BLaER1 treated with 17β-estradiol and CSF1 and Interleukin-3, amounts not matched to agents 10 nM and 100 nM (cell line): ENCODE measurements at regions not wholly inside any gene's neighbourhood (a gene's known extent, or its start where the extent isn't known, plus 50 kb on each side); places are given as distances from the start of the nearest gene placed in this dataset.

Source experiments
- H3K27ac ChIP-seq, 11 experiments: shearing (Covaris generic); formaldehyde crosslinking; 2 replicates each; pipeline ENCODE4 v1.8.1; 2022
- H3K27me3 ChIP-seq, 11 experiments: shearing (Covaris generic); formaldehyde crosslinking; 2 replicates each; pipeline ENCODE4 v1.8.1; 2022
- H3K36me3 ChIP-seq, 11 experiments: shearing (Covaris generic); formaldehyde crosslinking; 2 replicates each; pipeline ENCODE4 v1.8.1; 2022
- H3K4me1 ChIP-seq, 10 experiments: shearing (Covaris generic); formaldehyde crosslinking; 2 replicates each; pipeline ENCODE4 v1.8.1; 2022
- H3K4me2 ChIP-seq, 11 experiments: shearing (Covaris generic); formaldehyde crosslinking; 2 replicates each; pipeline ENCODE4 v1.8.1; 2022
- H3K4me3 ChIP-seq, 10 experiments: shearing (Covaris generic); formaldehyde crosslinking; 2 replicates each; pipeline ENCODE4 v1.8.1; 2022
- H3K9ac ChIP-seq, 11 experiments: shearing (Covaris generic); formaldehyde crosslinking; 2 replicates each; pipeline ENCODE4 v1.8.1; 2022
- H3K9me3 ChIP-seq, 11 experiments: shearing (Covaris generic); formaldehyde crosslinking; replicated peaks in 1 of 11; 2 replicates each; pipeline ENCODE4 v1.8.1; 2022
- H4K20me1 ChIP-seq, 11 experiments: shearing (Covaris generic); formaldehyde crosslinking; 2 replicates each; pipeline ENCODE4 v1.8.1; 2022
- Cebpa-rat ChIP-seq, 11 experiments: shearing (Covaris generic); IDR thresholded peaks; 2 replicates each; pipeline ENCODE4 v1.8.1; 2022

DNA sequence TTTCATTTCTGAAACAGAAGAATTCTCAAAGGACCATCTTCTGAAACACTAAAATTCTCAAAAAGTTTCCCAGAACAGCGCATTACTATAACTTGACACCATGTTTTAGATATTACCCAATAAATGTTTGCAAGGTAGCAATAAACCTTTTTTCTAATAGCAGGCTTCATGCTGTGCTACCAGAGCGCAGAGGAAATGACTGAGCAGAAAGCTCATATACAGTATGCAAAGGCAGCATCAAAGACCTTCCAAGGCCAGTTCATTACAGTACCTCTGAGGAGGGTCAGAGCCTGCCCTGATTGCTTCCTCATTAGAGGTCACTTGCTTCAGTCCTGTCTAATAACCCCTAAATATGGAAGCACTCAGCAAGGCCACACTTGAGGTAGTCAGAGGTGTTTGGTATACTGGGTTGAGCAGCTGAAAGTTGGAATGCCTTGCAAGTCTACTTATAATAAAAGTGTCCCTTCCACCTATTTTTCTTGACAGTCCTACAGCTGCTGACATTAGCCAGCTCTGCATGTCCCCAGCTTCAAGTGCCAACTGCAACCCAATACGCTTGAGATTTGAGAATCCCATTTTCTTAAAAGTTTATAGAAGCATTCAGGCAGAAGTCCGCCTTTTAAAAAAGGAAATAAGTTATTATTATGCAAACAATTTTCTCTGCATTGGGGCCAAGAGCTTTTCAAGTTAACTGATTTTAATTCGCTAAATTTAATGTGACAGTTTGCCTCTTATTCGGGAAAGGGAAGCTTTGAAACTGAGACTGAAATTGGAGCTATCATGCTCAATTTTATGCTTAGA, 207.2 kb downstream of the ZC3H11B start:
- Histone ChIP-seq H3K27me3 (no peaks in the 10 kb centered on the region), H3K4me2 (no peak overlapping the region), H3K9ac (no peak overlapping the region), H3K27ac (no peak overlapping the region), H3K9me3 (no peaks in the 10 kb centered on the region), H3K36me3 (no peaks in the 10 kb centered on the region), H4K20me1 (no peaks in the 10 kb centered on the region), H3K4me1 (no peaks in the 10 kb centered on the region), H3K4me3 (no peak overlapping the region)
- no peak for TF ChIP-seq Cebpa-rat (IDR thresholded peaks at IDR 0.05)

DNA sequence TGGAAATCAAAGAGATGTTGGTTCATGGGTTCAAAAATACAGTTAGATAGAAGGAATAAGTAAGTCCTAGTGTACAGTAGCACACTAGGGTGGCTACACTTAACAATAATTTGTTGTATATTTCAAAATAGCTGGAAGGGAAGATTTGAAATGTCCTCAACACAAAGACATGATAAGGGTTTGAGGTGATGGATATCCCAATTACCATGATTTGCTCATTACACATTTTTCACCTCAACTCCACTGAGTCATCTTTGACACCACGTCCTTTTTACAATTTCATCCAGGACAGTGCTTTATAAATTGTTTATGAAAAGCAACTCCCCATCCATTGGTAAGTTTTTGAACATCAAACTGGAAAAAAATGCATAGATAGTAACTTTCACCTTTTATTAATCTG, 208.3 kb downstream of the ZC3H11B start:
- no peak for TF ChIP-seq Cebpa-rat (IDR thresholded peaks at IDR 0.05)
- H3K9me3 ChIP-seq, result no peaks in the 10 kb centered on the region

DNA sequence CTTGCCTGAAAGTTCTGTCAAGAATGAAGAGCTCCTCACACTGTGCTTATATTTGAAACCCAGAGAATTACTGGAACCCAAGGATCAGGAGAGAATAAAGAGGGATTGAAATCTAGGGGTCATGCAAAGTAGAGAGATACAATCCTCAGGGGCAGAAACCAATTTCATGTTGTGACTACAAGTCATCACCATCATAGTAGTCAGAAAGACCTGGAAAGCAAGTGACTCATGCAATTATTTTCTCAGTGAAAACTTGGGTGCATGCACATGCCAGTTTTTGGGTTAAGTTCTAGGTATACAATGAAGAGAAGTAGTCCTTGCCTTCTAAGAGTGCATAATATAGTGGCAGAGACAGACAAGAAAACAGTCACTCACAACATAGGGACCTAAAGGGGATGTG, 210.0 kb downstream of the ZC3H11B start:
- Histone ChIP-seq H4K20me1 (no peaks in the 10 kb centered on the region), H3K36me3 (no peaks in the 10 kb centered on the region), H3K4me1 (no peaks in the 10 kb centered on the region), H3K9ac (no peak overlapping the region), H3K27ac (no peak overlapping the region), H3K4me2 (no peak overlapping the region), H3K27me3 (no peaks in the 10 kb centered on the region), H3K9me3 (peaks cover 0 to 1% (median 0%) of the 10 kb centered on the region in 11 experiments; a peak in 1 of 22 replicates), H3K4me3 (no peak overlapping the region)
- no peak for TF ChIP-seq Cebpa-rat (IDR thresholded peaks at IDR 0.05)

More for the DNA sequence above, 208.3 kb downstream of the ZC3H11B start:
- Histone ChIP-seq H3K36me3 (no peaks in the 10 kb centered on the region), H4K20me1 (no peaks in the 10 kb centered on the region), H3K4me2 (no peak overlapping the region), H3K27ac (no peak overlapping the region), H3K4me3 (no peak overlapping the region), H3K4me1 (no peaks in the 10 kb centered on the region), H3K27me3 (no peaks in the 10 kb centered on the region), H3K9ac (no peak overlapping the region)

DNA sequence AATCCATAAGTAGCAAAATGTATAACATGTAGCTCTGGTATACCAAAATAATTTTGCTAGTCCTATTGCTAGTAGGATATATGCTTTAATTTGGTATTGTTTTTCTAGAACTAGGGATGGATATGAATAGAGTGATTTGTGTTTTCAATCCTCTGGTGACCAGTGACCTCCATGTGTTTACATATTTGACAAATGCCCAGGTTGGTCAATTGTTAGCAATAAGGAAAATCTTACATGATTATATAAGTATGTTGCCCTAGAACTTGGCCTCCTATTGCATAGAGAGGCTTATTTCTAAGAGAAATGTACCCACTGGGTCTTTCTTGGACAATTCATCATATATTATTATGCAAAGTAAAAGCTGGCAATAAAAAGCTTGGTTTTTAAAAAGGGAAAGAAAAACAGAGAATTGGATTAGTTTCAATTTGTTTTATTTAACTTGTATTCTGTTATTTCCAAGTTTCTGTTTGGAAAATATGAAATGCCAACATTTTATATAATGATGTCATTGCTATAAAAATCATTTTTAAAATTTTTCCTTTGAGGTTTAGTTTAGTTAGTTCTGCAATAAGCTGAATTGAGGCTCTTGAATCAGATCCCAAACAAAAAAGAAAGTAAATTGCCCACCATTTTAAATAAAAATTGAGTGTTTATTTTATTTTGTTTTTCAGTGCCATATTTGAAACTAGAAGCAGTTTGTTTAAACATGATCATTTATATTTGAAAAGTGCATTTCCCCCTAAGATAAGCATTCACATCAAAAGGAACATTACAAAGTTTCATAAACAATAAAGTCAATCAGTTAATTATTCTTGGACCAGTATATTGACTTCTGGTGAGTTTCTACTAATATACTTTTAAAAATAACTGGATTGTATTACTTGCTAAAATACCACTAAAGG, 210.9 kb downstream of the ZC3H11B start:
- H3K9ac ChIP-seq, result no peak overlapping the region
- H4K20me1 ChIP-seq, result no peaks in the 10 kb centered on the region
- no peaks in the 10 kb centered on the region for H3K4me1 ChIP-seq
- TF ChIP-seq Cebpa-rat (IDR thresholded peaks at IDR 0.05), result no peak
- H3K4me3 ChIP-seq, result no peak overlapping the region
- no peaks in the 10 kb centered on the region for H3K36me3 ChIP-seq
- no peak overlapping the region for H3K27ac ChIP-seq
- H3K27me3 ChIP-seq, result no peaks in the 10 kb centered on the region
- peaks cover 0 to 11% (median 5%) of the 10 kb centered on the region in 11 experiments; a peak in 11 of 22 replicates for H3K9me3 ChIP-seq
- H3K4me2 ChIP-seq, result no peak overlapping the region

DNA sequence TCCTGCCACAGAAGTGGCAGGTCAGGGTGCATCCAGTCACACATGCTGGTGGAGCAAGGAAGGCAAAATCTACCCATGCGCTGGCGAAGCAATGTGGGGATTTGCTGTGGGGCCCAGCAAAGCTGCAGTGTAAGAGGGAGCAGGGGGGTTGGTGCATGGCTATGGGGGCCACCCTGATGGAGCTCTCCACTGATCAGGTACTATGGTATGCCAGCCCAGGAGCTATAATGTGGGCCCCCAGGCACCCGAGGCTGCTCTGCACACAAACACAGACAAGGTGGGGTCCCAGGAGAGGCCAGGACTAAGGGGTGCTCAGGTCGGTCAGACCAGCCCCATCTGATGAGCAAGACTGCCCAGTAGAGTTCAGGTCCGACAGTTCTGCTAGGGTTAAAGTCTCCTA, 213.5 kb downstream of the ZC3H11B start:
- TF ChIP-seq Cebpa-rat (IDR thresholded peaks at IDR 0.05), result no peak
- no peak overlapping the region for H3K27ac ChIP-seq
- H3K9ac ChIP-seq, result no peak overlapping the region
- H4K20me1 ChIP-seq, result no peaks in the 10 kb centered on the region
- H3K4me2 ChIP-seq, result no peak overlapping the region
- H3K9me3 ChIP-seq, result peaks cover 9 to 23% (median 15%) of the 10 kb centered on the region in 11 experiments; a peak in 18 of 22 replicates
- H3K36me3 ChIP-seq, result no peaks in the 10 kb centered on the region
- no peaks in the 10 kb centered on the region for H3K27me3 ChIP-seq
- H3K4me1 ChIP-seq, result no peaks in the 10 kb centered on the region
- H3K4me3 ChIP-seq, result no peak overlapping the region

DNA sequence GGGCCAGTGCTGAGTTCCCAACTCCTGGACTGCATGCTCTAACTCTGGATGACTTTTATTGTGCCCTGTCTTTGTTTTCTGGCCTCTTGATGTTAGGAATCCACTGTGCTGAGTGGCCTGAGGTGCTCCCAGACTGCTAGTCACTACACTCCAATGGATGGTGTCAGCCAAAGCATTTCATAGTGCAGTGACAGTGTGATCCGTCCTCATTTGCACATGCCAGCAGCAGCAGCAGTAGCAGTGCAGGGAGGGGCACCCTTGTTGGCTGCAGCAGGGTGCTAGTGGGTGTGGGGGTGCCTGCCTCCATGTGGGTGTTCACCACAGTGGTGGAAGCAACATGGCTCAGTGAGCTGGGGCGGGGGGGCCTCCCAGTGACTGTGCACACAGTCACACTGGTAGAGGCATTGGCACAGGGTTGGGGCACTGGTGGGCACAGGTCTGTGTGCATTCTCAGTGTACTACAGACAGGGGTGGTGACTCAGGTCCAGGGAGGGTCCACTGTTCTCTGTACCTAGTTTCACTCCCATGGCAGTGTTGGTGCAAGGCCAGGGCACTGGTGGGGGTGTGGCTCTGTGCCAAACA, 214.0 kb downstream of the ZC3H11B start:
- Histone ChIP-seq H3K27me3 (no peaks in the 10 kb centered on the region), H3K4me1 (no peaks in the 10 kb centered on the region), H3K36me3 (no peaks in the 10 kb centered on the region), H3K4me2 (no peak overlapping the region), H4K20me1 (no peaks in the 10 kb centered on the region), H3K9ac (no peak overlapping the region), H3K9me3 (peaks cover 9 to 23% (median 15%) of the 10 kb centered on the region in 11 experiments; a peak in 18 of 22 replicates), H3K27ac (no peak overlapping the region), H3K4me3 (no peak overlapping the region)
- TF ChIP-seq Cebpa-rat (IDR thresholded peaks at IDR 0.05), result no peak

DNA sequence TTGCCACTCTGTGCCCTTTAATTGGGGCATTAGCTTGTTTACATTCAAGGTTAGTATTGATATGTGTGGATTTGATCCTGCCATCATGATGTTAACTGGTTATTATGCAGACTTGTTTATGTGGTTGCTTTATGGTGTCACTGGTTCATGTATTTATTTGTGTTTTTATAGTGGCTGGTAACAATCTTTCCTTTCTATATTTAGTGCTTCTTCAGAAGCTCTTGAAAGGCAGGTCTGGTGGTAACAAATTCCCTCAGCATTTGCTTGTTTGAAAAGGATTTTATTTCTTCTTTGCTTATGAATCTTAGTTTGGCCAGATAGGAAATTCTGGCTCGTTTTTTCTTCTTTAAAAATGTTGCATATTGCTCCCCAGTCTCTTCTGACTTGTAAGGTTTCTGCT, 215.4 kb downstream of the ZC3H11B start:
- Histone ChIP-seq H3K9ac (no peak overlapping the region), H3K27me3 (no peaks in the 10 kb centered on the region), H3K9me3 (peaks cover 15 to 32% (median 21%) of the 10 kb centered on the region in 11 experiments; a peak in 21 of 22 replicates), H3K4me1 (no peaks in the 10 kb centered on the region), H3K27ac (no peak overlapping the region), H3K36me3 (no peaks in the 10 kb centered on the region; a peak in 1 of 22 replicates), H3K4me3 (no peak overlapping the region), H3K4me2 (no peak overlapping the region), H4K20me1 (no peaks in the 10 kb centered on the region)
- no peak for TF ChIP-seq Cebpa-rat (IDR thresholded peaks at IDR 0.05)

DNA sequence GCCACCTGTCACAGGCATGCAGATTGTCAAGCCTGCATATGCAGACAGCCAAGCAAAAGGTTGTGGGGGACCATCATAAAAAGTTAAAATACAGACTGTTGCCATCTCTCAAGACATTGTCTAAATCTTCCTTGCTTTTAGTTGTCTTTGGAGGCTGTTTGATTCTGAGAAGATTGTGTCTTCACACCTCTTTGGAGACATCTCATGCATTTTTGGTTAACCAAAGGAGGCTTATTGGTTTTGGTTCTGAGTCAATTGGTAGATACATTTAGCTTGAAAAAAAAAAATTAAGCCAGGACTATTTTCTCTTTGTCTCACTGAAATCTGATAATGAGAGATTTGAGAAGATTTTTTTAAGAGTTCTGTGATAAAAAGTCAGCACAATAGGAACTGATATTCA, 217.6 kb downstream of the LYPLAL1 start:
- no peak for TF ChIP-seq Cebpa-rat (IDR thresholded peaks at IDR 0.05)
- H3K36me3 ChIP-seq, result no peaks in the 10 kb centered on the region; a peak in 1 of 22 replicates
- H3K4me2 ChIP-seq, result no peak overlapping the region

DNA sequence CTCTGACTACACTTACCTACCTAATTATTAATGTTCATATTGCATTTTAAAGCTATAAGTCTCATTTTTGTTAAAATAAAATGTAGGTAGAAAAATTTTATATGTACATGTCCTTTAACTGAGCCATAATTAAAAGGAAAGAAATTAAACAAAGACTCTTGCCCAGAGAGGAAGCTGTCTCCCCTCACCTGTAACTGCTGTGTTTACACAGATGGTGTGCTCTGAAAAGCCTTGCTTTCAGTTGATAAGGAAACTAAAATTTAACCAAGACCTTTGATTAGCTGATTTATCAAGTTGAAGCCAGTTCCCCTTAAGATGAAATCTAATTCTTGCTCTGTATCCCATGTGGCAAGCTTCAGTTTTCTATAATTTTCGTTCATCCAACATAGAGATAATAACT, 213.5 kb downstream of the LYPLAL1 start:
- no peak overlapping the region for H3K4me2 ChIP-seq
- H3K9ac ChIP-seq, result no peak overlapping the region
- H3K9me3 ChIP-seq, result peaks cover 0 to 4% (median 0%) of the 10 kb centered on the region in 11 experiments; a peak in 1 of 22 replicates
- TF ChIP-seq Cebpa-rat (IDR thresholded peaks at IDR 0.05), result no peak
- H3K36me3 ChIP-seq, result no peaks in the 10 kb centered on the region
- H3K27me3 ChIP-seq, result no peaks in the 10 kb centered on the region
- no peaks in the 10 kb centered on the region for H4K20me1 ChIP-seq
- no peak overlapping the region for H3K4me3 ChIP-seq
- H3K27ac ChIP-seq, result no peak overlapping the region
- no peaks in the 10 kb centered on the region for H3K4me1 ChIP-seq

More for the DNA sequence above, 217.6 kb downstream of the LYPLAL1 start:
- Histone ChIP-seq H4K20me1 (no peaks in the 10 kb centered on the region), H3K27ac (no peak overlapping the region), H3K4me3 (no peak overlapping the region), H3K27me3 (no peaks in the 10 kb centered on the region), H3K4me1 (no peaks in the 10 kb centered on the region), H3K9me3 (peaks cover 8 to 22% (median 11%) of the 10 kb centered on the region in 11 experiments; a peak in 21 of 22 replicates), H3K9ac (no peak overlapping the region)
